SH-SY5Y (cell line): ENCODE measurements at regions not wholly inside any gene's neighbourhood (a gene's known extent, or its start where the extent isn't known, plus 50 kb on each side); places are given as distances from the start of the nearest gene placed in this dataset.

Experiments used
- GATA2 ChIP-seq: IDR thresholded peaks from 2 replicates; pipeline ENCODE4 v1.6.1; 2011; ENCODE audit warnings: mild to moderate bottlenecking, low read depth, low read length
- GATA3 ChIP-seq: IDR thresholded peaks from 2 replicates; pipeline ENCODE4 v1.6.1; 2011; ENCODE audit warnings: low read depth, mild to moderate bottlenecking, low read length, moderate library complexity

DNA sequence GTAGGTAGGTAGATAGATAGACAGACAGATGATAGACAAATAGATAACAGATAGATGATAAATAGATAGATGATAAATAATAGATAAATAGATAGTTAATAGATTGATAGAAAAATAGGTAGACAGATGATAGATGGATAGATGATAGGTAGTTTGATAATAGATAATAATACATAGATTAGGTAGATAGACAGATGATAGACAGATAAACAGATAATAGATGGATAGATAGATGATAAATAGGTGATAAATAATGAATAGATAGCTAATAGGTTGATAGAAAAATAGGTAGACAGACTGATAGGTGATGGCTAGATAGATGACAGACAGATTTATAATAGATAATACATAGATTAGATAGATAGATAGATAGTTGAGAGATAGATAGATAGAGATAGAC is 350.5 kb upstream of the DPP6 start:
- TF ChIP-seq GATA2 (no peak), GATA3 (no peak)
